ENCODE measurements at regions not wholly inside any gene's neighbourhood (a gene's known extent, or its start where the extent isn't known, plus 50 kb on each side); places are given as distances from the start of the nearest gene placed in this dataset.
"Not testable (repeated sequence)": the region's sequence is repeated elsewhere in the genome, so short reads cannot be mapped to it uniquely, and the experiment has no call there.

GRCh38 chr11:82536706-82537105, 197.0 kb downstream of the FAM181B start:
- intact Hi-C loops (cut with micrococcal nuclease), result no loop called here

DNA sequence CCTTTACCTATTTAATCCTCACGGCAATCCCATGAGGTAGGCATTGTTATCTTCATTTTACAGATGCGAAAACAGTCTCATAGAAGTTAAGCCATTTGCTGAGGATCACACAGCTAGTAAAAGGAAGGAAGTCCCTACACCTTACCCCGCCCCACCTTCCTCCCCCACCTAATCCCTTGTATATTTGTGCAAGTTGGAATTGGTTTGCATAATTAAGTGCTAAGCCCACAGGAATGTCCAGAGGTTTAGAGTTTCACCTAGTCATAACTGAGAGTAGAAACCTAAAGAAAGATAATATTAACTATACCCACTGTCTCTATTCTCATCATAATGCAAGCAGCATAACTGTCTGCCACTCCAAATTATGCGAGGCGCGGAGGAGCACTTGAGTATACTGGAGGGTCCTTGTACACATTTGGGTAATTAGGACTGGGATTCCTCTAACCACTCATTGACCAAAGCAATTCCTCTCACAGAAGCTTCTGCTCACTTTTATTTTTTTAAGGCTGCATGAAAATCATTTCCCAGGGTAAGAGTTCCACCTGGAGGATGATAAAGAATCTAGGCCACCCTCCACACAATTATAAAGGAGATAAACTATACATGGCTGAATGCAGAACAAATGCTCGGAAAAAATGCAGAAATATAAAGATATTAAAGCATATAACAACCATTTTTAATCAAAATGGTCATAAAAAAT, 199.9 kb downstream of the FAM181B start:
- intact Hi-C loops (cut with micrococcal nuclease), result no loop called here

GRCh38 chr11:82529936-82530335, 203.7 kb downstream of the FAM181B start:
- intact Hi-C loops (cut with micrococcal nuclease), result no loop called here

- intact Hi-C loops (cut with micrococcal nuclease), result no loop called here
Measured at GRCh38 chr11:82527081-82527584, 206.5 kb downstream of the FAM181B start.

DNA sequence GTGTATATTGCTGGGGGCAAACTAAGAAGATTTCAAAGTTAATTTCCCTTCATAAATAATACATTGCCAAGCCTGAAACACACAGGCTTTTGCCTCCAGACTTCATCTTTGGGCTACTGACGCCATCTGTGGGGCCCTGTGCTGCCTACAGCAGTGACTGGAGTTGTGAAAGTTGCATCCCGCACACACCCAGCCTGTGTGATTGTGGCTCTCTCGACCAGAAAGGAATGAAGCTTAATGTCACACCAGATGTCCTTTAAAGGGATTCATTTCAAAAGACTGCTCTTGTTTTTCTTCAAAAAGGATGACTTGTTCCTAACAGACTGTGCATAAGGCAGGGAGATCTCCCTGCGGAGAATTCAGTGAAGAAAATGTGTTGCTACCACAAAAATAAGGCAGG, 210.5 kb downstream of the FAM181B start:
- intact Hi-C loops (cut with micrococcal nuclease), result no loop called here

DNA sequence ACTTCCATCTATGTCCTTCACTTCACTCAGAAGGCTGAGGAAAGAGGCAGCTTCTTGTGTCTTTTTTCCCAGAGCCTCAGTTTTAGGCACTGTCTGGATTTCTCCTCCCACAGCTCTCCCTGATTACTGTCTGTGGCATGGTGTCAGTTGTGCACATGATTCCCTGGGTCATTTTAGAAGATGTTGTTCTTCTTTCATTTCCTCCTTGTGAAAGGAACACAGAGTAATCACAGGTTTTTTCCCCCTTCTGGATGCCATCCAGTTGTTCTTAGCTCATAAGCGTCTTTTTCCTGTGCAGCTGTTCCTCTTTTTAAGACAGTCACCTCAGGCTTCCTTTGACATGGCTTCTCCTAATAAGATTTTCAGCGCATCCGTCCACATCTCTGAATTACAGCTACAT, 212.2 kb downstream of the FAM181B start:
- intact Hi-C loops (cut with micrococcal nuclease), result no loop called here

- intact Hi-C loops (cut with micrococcal nuclease), result no loop called here
Measured at GRCh38 chr11:82507288-82507687, 226.4 kb downstream of the FAM181B start.

DNA sequence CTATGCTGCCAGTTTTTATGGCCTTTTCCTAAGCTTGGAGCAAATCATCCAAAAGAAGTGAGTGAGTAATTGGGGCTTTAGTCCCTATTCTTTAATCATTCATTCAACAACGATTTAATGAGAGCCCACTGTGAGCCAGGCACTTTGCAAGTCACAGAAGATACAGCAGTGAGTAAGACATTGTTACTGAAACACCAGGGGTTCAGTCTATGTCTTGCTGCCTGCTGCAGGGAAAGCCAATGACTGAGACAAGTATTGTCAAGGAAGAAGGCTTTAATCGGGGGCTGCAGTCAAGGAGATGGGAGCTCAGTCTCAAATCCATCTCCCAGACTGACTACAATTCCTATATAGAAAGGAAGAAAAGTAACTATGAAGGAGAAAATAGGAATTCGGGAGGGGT, 228.3 kb downstream of the FAM181B start:
- intact Hi-C loops (cut with micrococcal nuclease), result no loop called here

GRCh38 chr11:82501174-82501573, 232.5 kb downstream of the FAM181B start:
- intact Hi-C loops (cut with micrococcal nuclease), result not testable (repeated sequence)

- intact Hi-C loops (cut with micrococcal nuclease), result no loop called here
Measured at GRCh38 chr11:82494988-82495432, 238.7 kb downstream of the FAM181B start.

DNA sequence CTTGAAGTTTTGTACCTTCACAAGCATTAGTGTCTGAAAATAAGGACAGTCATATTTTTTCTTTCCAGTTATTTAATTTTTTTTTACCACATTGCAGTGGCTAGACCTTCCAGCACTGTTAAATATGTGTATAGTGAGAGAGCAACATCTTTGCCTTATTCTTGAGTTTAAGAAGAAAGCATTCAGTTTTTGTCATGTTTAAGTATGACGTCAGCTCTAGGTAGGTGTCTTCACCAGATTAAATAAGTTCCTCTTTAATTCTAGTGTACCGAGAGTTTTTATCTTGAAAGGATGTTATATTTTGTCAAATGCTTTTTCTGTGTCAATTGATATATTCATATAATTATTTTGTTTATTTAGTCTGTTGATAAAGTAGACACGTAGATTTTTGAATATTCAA, 258.8 kb downstream of the FAM181B start:
- intact Hi-C loops (cut with micrococcal nuclease), result no loop called here

GRCh38 chr11:82465481-82465880, 268.2 kb downstream of the FAM181B start:
- intact Hi-C loops (cut with micrococcal nuclease), result no loop called here

GRCh38 chr11:82462608-82463242, 270.9 kb downstream of the FAM181B start:
- intact Hi-C loops (cut with micrococcal nuclease), result no loop called here

GRCh38 chr11:82458761-82459160, 274.9 kb downstream of the FAM181B start:
- intact Hi-C loops (cut with micrococcal nuclease), result no loop called here

DNA sequence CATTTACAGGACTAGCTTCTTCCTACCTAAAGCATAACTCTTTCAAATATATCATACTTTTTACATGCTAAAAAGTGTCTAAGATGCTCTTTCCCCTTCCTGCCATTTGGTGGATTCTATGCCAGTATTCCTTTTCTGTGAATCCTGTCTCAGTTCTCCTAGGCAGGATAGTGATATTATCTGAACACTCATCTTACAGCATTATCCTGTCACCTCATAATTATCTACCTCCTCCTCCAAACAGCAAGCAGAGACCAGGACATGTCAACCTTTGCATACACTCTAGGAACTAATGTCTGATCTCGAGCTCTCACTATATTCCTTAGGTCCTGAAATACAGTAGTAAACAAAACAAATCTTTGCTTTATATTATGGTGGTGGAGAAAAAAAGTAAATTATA, 275.5 kb downstream of the FAM181B start:
- intact Hi-C loops (cut with micrococcal nuclease), result no loop called here

DNA sequence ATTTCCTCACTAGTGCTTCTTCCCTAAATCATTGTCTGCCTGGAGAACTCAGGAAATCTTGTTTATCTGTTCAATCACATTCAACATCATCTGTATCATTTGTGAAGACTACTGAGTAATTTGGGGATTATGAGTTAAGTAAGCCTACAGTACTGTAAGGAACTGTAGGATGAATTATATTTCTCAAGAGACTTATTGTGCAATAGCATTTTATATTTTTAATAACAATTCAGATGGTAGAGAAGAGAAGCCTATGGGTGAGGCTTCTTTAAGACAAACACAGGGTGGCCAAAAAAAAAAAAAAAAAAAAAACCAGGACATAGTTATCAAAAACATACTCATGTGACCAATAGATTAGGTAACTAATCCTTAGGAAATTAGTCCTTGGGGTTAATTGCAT, 282.7 kb downstream of the FAM181B start:
- intact Hi-C loops (cut with micrococcal nuclease), result no loop called here

- intact Hi-C loops (cut with micrococcal nuclease), result no loop called here
Measured at GRCh38 chr11:82406611-82407010, 327.1 kb downstream of the FAM181B start.

- intact Hi-C loops (cut with micrococcal nuclease), result no loop called here
Measured at GRCh38 chr11:82405421-82405820, 328.2 kb downstream of the FAM181B start.

DNA sequence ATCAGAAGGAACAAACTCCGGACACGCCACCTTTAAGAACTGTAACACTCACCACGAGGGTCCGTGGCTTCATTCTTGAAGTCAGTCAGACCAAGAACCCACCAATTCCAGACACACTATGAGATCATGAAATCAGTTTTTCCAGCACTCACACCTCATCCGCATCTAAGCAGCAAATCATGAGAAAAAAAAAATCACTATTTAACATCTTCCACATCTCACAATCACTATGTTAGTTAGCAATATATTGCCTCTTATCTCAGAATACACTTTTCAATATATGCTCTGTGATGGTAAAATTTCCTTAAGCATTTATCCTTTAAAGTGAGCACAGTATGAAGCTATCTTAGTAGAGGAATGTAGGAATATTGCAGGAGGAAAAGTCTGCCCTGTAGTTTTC, 328.7 kb downstream of the FAM181B start:
- intact Hi-C loops (cut with micrococcal nuclease), result no loop called here

DNA sequence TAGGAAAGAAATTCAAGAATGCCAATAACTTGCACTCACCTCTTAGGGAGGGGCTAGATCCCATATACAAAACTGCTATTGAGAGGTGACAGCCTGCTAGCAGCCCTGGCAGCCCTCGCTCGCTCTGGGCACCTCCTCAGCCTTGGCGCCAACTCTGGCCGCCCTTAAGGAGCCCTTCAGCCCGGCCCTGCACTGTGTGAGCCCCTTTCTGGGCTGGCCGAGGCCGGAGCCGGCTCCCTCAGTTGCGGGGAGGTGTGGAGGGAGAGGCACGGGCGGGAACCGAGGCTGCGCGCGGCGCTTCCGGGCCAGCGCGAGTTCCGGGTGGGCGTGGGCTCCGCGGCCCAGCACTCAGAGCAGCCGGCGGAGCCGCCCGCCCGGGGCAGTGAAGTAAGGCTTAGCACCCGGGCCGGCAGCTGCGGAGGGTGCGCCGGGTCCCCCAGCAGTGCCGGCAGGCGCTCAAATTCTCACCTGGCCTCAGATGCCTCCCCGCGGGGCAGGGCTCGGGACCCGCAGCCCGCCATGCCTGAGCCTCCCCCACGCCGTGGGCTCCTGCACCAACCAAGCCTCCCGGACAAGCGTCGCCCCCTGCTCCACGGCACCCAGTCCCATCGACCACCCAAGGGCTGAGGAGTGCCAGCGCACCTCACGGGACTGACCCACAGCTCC, 329.9 kb downstream of the FAM181B start:
- intact Hi-C loops (cut with micrococcal nuclease), result no loop called here

GRCh38 chr11:82398300-82398815, 335.3 kb downstream of the FAM181B start:
- intact Hi-C loops (cut with micrococcal nuclease), result no loop called here

GRCh38 chr11:82396639-82397038, 337.0 kb downstream of the FAM181B start:
- intact Hi-C loops (cut with micrococcal nuclease), result not testable (repeated sequence)
